GM19025 (cell line): ENCODE measurements at regions not wholly inside any gene's neighbourhood (a gene's known extent, or its start where the extent isn't known, plus 50 kb on each side); places are given as distances from the start of the nearest gene placed in this dataset.
A peak's percentile ranks its signal among the peaks of the same experiment; 100 is the strongest.

Source experiments
- ATAC-seq: cut with Tn5 transposase; IDR thresholded peaks from one replicate; pipeline ENCODE4 v1.9.1; 2021; ENCODE audit warnings: mild to moderate bottlenecking, low read depth, moderate library complexity; ENCODE audit not compliant: unreplicated experiment

GRCh38 chr13:31081316-31081715, 80.4 kb downstream of the HSPH1 start:
- ATAC-seq, result peak; percentile 73

DNA sequence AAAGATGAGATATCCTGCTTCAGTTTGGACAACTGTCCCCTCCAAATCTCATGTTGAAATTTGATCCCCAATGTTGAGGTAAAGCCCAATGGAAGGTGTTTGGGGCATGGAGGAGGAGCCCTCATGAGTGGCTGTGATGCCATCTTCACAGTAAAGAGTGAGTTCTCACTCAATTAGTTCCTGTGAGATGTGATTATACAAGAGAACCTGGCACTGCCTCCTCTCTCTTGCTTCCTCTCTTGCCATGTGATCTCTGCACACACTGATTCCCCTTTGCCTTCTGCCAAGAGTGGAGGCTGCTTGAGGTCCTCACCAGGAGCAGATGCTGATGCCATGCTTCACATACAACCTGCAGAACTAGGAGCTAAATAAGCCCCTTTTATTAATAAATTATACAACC, 86.9 kb downstream of the HSPH1 start:
- no peak for ATAC-seq

DNA sequence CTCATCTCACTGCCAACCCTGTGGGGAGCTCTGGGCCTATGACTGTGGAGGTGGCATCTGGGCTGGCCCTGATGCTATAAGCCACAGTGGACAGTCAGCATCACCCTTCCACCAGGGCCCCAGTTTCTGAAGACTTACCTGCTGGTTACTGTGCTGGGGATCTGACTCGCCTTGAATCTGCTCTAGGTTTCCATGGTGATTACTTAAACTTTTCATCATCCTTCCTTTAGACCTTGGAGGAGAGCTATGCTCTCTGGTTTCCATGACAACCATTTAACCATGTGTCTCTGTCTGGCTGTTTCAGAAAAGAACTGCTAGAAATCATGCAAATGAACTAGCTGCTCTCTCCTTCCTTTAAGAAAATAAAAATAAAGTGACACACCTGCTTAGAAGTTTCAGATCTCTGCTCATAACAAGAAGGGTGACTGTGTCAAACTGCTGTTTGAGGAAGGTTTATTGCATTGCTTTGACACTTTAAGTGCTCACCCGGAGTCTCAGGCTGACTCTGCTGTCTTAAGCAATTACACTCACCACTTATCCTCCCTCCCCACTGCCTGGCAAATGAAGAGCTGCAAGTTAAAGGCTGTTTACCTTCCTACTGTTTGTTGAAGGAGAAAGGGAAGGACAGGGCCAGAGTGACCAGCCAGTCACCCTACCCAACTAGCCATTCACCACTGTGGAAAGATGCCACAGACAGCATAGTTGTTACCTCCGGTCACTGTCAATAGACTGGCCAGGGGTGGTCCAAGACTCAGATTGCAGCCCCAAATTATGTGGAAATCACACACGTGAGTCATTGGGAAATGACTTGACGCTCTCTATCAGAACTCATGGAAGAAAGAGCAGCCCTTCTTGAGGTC, 87.6 kb downstream of the HSPH1 start:
- peak; percentile 92 for ATAC-seq

- no peak for ATAC-seq
Measured at GRCh38 chr13:31072041-31072440, 89.7 kb downstream of the HSPH1 start.

DNA sequence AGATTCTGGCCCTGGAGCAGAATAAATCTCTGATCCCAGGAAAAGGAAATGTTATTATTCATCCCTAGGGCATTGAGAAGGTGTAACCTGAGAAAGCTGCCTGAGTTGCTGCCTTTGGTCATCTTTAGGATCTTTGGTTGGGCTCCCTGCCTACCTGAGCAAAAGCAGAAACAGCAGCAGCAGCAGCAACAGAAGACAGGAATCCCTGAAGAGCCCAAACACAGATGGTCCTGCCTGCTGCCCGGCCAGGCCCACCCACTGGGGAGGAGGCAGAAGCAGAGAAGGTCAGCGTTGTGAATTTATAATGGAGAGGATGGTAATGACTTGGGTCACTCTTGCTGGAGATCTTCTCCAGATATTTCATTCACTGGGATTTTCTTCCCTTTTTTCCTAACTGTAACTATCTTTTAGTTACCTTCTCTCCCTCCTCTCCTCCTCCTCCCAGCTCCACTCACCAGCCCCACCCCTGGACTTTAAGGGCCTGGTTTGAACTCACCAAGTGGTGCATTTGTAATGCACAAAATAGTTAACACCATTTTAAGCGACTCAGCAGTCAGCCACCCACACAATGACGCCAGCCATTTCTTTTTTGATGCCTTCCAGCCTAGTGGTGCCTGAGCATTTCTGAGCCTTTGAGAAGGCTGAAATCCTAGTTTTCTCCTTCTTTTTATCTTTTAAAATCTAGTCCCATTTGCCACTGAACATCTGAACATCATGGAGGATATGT, 91.7 kb downstream of the HSPH1 start:
- no peak for ATAC-seq

- no peak for ATAC-seq
Measured at GRCh38 chr13:31068119-31068423, 93.6 kb downstream of the HSPH1 start.

DNA sequence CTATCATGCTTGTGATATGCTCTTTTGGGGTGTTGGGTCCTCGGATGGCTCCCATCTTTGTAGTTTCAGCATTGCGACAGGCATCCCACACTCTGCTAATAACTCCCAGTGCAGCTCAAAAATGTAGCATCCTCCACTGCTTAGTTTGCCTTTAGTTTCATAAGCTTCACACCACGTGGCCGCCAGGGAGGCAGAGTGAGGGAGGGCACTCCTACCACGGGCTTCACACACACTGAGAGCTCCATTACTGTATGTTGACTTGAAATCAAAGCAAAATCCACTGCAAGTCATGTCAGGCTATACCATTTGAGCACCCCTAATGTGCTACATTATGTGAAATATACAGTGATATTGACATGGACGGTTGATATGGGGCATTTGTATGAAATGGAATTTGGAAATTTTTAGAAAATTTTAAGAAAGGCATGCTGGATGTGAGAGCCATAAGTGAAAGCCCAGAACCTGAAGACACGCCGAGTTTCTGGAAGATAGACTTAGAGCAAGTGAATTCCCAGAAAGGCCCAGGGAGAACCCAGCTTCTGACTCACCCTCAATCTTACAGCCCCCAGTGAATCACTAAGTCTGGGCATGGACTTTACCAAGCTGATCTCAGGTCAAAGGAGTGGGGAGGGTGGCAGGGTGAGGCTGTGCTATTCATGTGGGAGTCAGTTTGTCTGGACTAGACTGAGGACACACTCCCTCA, 94.1 kb downstream of the HSPH1 start:
- ATAC-seq, result no peak

GRCh38 chr13:31064636-31065035, 97.1 kb downstream of the HSPH1 start:
- no peak for ATAC-seq

GRCh38 chr13:31063772-31064171, 97.9 kb downstream of the HSPH1 start:
- no peak for ATAC-seq

GRCh38 chr13:31060655-31061054, 101.0 kb downstream of the HSPH1 start:
- ATAC-seq, result no peak

DNA sequence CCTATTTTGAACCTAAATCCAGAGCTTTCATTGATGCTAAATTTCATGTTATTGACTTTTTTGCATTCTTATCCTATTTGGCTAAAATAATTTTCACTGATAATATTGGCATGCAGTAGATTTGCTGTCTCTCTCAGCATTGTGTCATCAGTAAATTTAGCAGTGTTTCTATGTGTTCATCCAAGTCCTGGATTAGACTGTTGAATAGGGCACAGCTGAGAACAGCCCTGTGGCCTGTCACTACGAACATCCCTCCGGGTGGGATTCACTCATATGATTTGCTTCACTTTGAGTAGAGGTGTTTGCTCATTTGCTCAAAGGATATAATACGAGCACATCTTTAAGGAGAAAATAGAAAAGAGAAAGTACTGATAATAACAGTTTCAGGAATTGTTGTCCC, 101.5 kb downstream of the HSPH1 start:
- ATAC-seq, result no peak

DNA sequence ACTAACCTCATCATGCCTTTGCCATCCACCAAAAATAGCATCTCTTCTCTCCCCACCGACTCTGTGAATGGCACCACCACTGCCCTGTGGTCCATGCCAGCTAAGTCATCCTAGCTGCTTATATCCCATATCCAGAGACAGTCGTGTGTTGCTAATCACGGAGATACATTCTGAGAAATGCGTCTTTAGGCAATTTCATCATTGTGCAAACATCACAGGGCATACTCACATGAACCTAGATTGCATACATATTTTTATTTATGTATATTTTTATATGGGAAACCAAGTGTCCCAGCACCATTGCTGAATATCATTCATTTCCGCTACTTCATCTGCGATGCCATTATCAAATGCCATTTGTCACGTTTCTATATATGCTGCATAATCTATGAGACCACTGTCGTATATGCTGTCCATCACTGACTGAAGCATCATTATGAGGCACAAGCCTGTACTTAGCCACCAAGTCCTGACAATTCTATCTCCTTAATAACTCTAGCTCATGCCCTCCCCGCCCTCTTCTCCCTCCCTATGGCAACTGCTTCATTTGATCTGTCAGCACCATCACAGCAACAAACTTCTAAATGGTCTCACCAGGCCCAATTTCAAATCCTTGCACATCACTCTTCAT, 104.2 kb downstream of the HSPH1 start:
- ATAC-seq, result no peak

- no peak for ATAC-seq
Measured at GRCh38 chr13:31056644-31057271, 104.9 kb downstream of the HSPH1 start.

DNA sequence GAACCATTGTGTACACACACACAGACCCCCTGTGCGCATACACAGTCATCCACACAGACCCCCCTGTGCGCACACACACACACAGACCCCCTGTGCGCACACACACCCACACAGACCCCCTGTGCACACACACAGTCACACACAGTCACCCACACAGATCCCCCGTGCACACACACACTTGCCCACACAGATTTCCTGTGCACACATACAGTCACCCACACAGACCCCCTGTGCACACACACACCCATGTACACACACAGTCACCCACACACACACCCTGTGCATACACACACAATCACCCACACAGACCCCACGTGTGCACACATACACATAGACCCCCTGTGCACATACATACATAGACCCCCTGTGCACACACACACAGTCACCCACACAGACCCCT, 106.1 kb downstream of the HSPH1 start:
- no peak for ATAC-seq

DNA sequence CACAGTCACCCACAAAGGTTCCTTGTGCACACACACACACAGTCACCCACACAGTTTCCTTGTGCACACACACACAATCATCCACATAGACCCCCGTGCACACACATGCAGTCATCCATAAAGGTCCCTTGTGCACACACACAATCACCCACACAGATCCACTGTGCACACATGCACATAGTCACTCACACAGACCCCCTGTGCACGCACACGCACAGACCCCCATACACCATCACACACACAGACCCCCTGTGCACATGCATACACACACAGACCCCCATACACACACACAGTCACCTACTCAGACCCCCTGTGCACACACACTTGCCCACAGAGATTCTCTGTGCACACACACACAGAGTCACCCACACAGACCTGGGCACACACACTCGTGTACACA, 107.1 kb downstream of the HSPH1 start:
- no peak for ATAC-seq

DNA sequence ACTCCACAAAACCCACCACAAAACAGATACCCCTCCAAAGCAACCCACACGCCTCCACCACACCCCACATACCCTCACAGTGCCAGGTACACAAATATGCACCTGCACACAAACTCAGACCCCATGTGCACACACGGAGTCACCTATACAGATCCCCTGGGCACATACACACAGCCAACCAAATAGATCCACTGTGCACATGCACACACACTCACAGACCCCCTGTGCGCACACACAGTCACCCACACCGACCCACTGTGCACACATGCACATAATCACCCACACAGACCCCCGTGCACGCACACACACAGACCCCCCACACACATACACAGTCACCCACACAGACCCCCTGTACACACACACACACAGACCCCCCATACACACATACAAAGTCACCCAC, 107.8 kb downstream of the HSPH1 start:
- ATAC-seq, result no peak

DNA sequence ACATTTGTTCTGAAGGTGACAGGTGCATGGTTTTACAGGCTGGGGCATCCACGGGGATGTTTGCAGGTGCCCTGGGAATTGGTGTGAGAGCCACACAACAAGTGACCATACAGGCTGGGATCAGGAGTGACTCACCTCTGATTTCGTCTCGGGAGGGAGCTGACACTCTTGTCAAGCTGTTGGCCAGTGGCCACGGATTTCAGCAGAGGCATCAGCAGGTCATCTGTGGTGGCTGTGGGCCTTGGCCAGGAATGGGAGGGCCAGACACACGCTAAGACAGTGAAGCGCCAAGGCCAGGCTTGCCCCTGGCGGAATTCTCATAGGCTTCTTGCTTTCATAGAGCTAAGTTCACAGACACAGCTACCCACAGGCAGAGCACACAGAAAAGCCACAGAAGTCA, 108.6 kb downstream of the HSPH1 start:
- no peak for ATAC-seq

DNA sequence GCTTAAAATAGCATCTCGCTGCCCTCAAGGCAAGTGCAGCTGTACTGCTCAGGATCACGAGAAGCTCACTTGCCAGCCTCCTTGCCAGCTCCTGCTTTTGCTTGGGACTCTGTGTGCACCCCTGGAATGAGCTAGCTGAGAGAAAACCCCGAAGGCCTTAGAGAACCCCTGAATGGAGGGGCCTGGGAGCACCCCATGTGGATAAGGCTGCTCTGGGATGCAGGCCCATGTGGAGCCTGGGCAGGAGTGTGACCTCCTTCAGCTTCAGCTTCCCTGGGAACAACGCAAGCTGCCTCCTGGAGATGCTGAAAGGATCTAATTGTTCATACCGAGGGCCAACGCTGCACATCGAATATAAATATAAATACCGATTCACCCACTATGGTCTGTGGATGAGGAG, 109.2 kb downstream of the HSPH1 start:
- no peak for ATAC-seq

DNA sequence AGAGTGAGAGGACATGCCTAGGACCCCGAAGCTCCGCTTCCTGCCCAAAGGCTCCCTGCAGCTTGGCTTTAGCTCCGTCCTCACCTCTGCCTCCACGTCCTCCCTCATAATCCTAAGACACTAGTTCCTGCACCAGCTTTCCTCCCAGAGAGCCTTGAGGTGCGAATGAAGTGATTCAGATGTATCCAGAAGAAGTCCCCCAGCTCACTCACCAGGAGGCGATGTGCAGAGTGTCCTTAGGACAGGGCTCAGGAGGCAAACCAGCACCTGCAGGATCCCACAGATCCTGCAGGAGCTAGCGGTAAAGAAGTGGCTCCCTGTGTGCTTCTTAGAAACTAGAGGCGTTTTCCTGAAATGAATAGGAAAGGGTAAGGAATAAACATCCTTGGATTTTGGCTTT, 109.7 kb downstream of the HSPH1 start:
- no peak for ATAC-seq

- no peak for ATAC-seq
Measured at GRCh38 chr13:31050486-31051400, 111.0 kb downstream of the HSPH1 start.
